ENCODE measurements at regions not wholly inside any gene's neighbourhood (a gene's known extent, or its start where the extent isn't known, plus 50 kb on each side); places are given as distances from the start of the nearest gene placed in this dataset.

DNA sequence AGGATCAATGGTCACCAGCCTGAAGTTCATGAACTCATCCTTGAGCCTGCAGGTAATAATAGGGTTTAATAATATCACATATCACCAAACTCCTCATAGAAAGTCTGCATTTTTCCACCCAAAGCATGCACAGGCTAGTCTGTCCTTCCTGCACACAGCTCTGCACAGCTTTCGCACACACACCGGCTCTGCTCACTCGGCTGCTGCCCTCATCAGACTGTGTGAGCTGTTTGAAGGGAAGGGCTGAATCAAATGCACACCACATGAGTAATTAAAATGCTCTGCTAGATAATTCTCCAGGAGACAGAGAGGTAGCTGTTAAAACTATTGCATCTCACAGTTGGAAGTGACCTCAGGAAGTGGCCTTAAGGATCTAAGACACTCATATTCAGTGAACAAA, 108.4 kb upstream of the YPEL5 start:
- Histone ChIP-seq H3K4me2 (ENCODE audit: low read length) (no peak overlapping the region), H3K79me2 (ENCODE audit: insufficient read depth, low read length) (no peaks in the 10 kb centered on the region), H4K20me1 (ENCODE audit: insufficient read depth, low read length) (no peaks in the 10 kb centered on the region), H3K27ac (ENCODE audit: low read depth, low read length) (no peak overlapping the region), H3K9ac (ENCODE audit: low read length) (no peak overlapping the region), H3K4me1 (ENCODE audit: insufficient read depth, low read length) (no peaks in the 10 kb centered on the region), H3K9me3 (ENCODE audit: insufficient read depth, low read depth, low read length) (no peaks in the 10 kb centered on the region), H2AFZ (ENCODE audit: low read depth, low read length) (no peak overlapping the region), H3K27me3 (ENCODE audit: insufficient read depth, low read length) (no peaks in the 10 kb centered on the region), H3K4me3 (ENCODE audit: insufficient read depth, low read depth, low read length) (no peak overlapping the region), H3K36me3 (ENCODE audit: insufficient read depth, low read length) (no peaks in the 10 kb centered on the region)
- H3K27me3 Mint-ChIP-seq (ENCODE audit: low read depth, unreplicated experiment) = peaks cover 16% of the 10 kb centered on the region
- FAIRE-seq (no peak), DNase-seq (ENCODE audit: low read depth) (no peak)
- no peaks in the 10 kb centered on the region for H3K4me1 Mint-ChIP-seq (ENCODE audit: low read depth, unreplicated experiment)
- no peaks in the 10 kb centered on the region for H3K36me3 Mint-ChIP-seq (ENCODE audit: low read depth, unreplicated experiment)
- H3K4me3 Mint-ChIP-seq (ENCODE audit: unreplicated experiment) = no peak overlapping the region
- TF ChIP-seq CTCF (IDR thresholded peaks at IDR 0.05; ENCODE audit: insufficient read depth, low read depth, low read length) (no peak), EZH2 (IDR thresholded peaks at IDR 0.05; ENCODE audit: insufficient read depth, low read length) (no peak)
- no peak overlapping the region for H3K27ac Mint-ChIP-seq (ENCODE audit: unreplicated experiment)
- H3K9me3 Mint-ChIP-seq (ENCODE audit: unreplicated experiment) = no peaks in the 10 kb centered on the region

DNA sequence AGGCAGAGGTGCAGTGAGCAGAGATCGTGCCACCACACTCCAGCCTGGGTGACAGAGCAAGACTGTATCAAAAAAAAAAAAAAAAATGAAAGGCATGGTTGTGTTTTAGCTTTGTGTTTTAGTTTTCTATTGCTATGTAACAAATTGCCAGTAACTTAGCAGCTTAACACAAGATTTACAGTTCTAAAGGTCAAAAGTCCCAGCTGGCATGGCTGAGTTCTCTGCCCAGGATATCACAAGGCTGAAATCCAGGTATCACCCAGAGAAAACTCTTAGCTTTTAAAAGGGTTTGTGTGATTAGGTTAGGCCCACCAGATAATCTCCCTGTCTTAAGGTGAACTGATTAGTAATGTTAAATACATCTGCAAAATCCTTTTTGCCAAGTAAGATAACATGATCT, 107.7 kb upstream of the YPEL5 start:
- no peak overlapping the region for H3K4me3 ChIP-seq (ENCODE audit: insufficient read depth, low read depth, low read length)
- no peaks in the 10 kb centered on the region for H3K4me1 ChIP-seq (ENCODE audit: insufficient read depth, low read length)
- TF ChIP-seq CTCF (IDR thresholded peaks at IDR 0.05; ENCODE audit: insufficient read depth, low read depth, low read length) (no peak), EZH2 (IDR thresholded peaks at IDR 0.05; ENCODE audit: insufficient read depth, low read length) (no peak)
- no peak overlapping the region for H3K4me2 ChIP-seq (ENCODE audit: low read length)
- no peaks in the 10 kb centered on the region for H3K79me2 ChIP-seq (ENCODE audit: insufficient read depth, low read length)
- H3K27ac Mint-ChIP-seq (ENCODE audit: unreplicated experiment) = no peak overlapping the region
- no peaks in the 10 kb centered on the region for H3K4me1 Mint-ChIP-seq (ENCODE audit: low read depth, unreplicated experiment)
- H3K36me3 Mint-ChIP-seq (ENCODE audit: low read depth, unreplicated experiment) = no peaks in the 10 kb centered on the region
- no peaks in the 10 kb centered on the region for H3K9me3 Mint-ChIP-seq (ENCODE audit: unreplicated experiment)
- no peak overlapping the region for H3K9ac ChIP-seq (ENCODE audit: low read length)
- peaks cover 3% of the 10 kb centered on the region for H3K27me3 ChIP-seq (ENCODE audit: insufficient read depth, low read length)
- no peak for DNase-seq (ENCODE audit: low read depth)
- H4K20me1 ChIP-seq (ENCODE audit: insufficient read depth, low read length) = no peaks in the 10 kb centered on the region
- no peaks in the 10 kb centered on the region for H3K36me3 ChIP-seq (ENCODE audit: insufficient read depth, low read length)
- H2AFZ ChIP-seq (ENCODE audit: low read depth, low read length) = no peak overlapping the region
- peaks cover 16% of the 10 kb centered on the region for H3K27me3 Mint-ChIP-seq (ENCODE audit: low read depth, unreplicated experiment)
- no peak overlapping the region for H3K27ac ChIP-seq (ENCODE audit: low read depth, low read length)
- FAIRE-seq = no peak
- H3K9me3 ChIP-seq (ENCODE audit: insufficient read depth, low read depth, low read length) = no peaks in the 10 kb centered on the region
- no peak overlapping the region for H3K4me3 Mint-ChIP-seq (ENCODE audit: unreplicated experiment)

DNA sequence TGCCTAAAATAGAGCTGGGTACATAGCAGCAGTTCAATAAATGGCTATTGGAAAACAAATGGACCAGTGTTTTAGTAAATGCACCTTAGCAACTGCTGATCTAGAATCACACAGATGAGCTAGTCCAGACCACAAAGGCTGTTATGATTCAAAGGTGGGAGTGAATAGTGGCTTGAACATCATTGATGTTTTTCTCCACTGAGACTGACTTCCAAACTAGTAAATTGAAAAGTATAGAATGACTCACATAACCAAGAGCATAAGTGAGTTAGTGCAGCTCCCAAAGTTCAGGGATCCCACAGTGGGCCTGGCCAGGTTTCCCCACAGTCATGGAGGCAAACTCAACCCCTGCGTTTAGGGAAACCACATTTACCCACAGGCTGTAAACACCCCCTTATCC, 106.7 kb upstream of the YPEL5 start:
- H3K36me3 ChIP-seq (ENCODE audit: insufficient read depth, low read length) = no peaks in the 10 kb centered on the region
- H3K9ac ChIP-seq (ENCODE audit: low read length) = no peak overlapping the region
- FAIRE-seq (no peak), DNase-seq (ENCODE audit: low read depth) (no peak)
- TF ChIP-seq EZH2 (IDR thresholded peaks at IDR 0.05; ENCODE audit: insufficient read depth, low read length) = no peak
- no peak for TF ChIP-seq CTCF (IDR thresholded peaks at IDR 0.05; ENCODE audit: insufficient read depth, low read depth, low read length)
- H3K4me2 ChIP-seq (ENCODE audit: low read length) = no peak overlapping the region
- peaks cover 16% of the 10 kb centered on the region for H3K27me3 Mint-ChIP-seq (ENCODE audit: low read depth, unreplicated experiment)
- no peaks in the 10 kb centered on the region for H4K20me1 ChIP-seq (ENCODE audit: insufficient read depth, low read length)
- H2AFZ ChIP-seq (ENCODE audit: low read depth, low read length) = no peak overlapping the region
- H3K4me1 ChIP-seq (ENCODE audit: insufficient read depth, low read length) = no peaks in the 10 kb centered on the region
- no peak overlapping the region for H3K27ac Mint-ChIP-seq (ENCODE audit: unreplicated experiment)
- H3K4me3 ChIP-seq (ENCODE audit: insufficient read depth, low read depth, low read length) = no peak overlapping the region
- no peak overlapping the region for H3K4me3 Mint-ChIP-seq (ENCODE audit: unreplicated experiment)
- no peaks in the 10 kb centered on the region for H3K36me3 Mint-ChIP-seq (ENCODE audit: low read depth, unreplicated experiment)
- H3K9me3 ChIP-seq (ENCODE audit: insufficient read depth, low read depth, low read length) = no peaks in the 10 kb centered on the region
- no peaks in the 10 kb centered on the region for H3K9me3 Mint-ChIP-seq (ENCODE audit: unreplicated experiment)
- H3K4me1 Mint-ChIP-seq (ENCODE audit: low read depth, unreplicated experiment) = no peaks in the 10 kb centered on the region
- H3K27ac ChIP-seq (ENCODE audit: low read depth, low read length) = no peak overlapping the region
- H3K79me2 ChIP-seq (ENCODE audit: insufficient read depth, low read length) = no peaks in the 10 kb centered on the region
- peaks cover 4% of the 10 kb centered on the region for H3K27me3 ChIP-seq (ENCODE audit: insufficient read depth, low read length)

Data from astrocyte (in vitro differentiated cells and primary cell).